Ascending aorta (tissue), 2 donors: ENCODE measurements at regions not wholly inside any gene's neighbourhood (a gene's known extent, or its start where the extent isn't known, plus 50 kb on each side); places are given as distances from the start of the nearest gene placed in this dataset.

Experiments
- DNase-seq, 2 donors: peaks; one replicate each; pipeline ENCODE4 v3.0.0-alpha.2; 2019; ENCODE audit warnings: low spot score in 2 of 2
- H3K27ac ChIP-seq, 2 donors: fragments of 200-600 bp; sonication (generic); one replicate each; pipeline ENCODE4 v1.5.1; 2016 to 2017; ENCODE audit warnings: mild to moderate bottlenecking in 1 of 2
- H3K27me3 ChIP-seq: fragments of 200-600 bp; sonication (generic); one replicate; pipeline ENCODE4 v1.5.1; 2017
- H3K36me3 ChIP-seq, 2 donors: fragments of 200-600 bp; sonication (generic); one replicate each; pipeline ENCODE4 v1.5.1; 2016
- H3K4me1 ChIP-seq, 2 donors: fragments of 200-600 bp; sonication (generic); one replicate each; pipeline ENCODE4 v1.5.1; 2016 to 2017; ENCODE audit warnings: mild to moderate bottlenecking in 1 of 2
- H3K4me3 ChIP-seq, 2 donors: fragments of 200-600 bp; sonication (generic); one replicate each; pipeline ENCODE4 v1.5.1; 2016 to 2017; ENCODE audit warnings: mild to moderate bottlenecking in 1 of 2
- H3K9me3 ChIP-seq, 2 donors: fragments of 200-600 bp; sonication (generic); one replicate each; pipeline ENCODE4 v1.5.1; 2016
- CTCF ChIP-seq, 3 experiments: fragments of 200-600 bp in 2 of 3; fragments of 450-650 bp in 1 of 3; sonication (generic) in 2 of 3; IDR thresholded peaks; one replicate each; pipeline ENCODE4 v1.5.1; 2016 to 2019; ENCODE audit warnings: antibody characterized with exemption in 3 of 3, mild to moderate bottlenecking in 1 of 3, moderate library complexity in 1 of 3
- intact Hi-C: fragments of 100-400 bp; cut with DNase I; formaldehyde crosslinking; loops from one replicate; pipeline ENCODE4 v1.15.1; 2023

DNA sequence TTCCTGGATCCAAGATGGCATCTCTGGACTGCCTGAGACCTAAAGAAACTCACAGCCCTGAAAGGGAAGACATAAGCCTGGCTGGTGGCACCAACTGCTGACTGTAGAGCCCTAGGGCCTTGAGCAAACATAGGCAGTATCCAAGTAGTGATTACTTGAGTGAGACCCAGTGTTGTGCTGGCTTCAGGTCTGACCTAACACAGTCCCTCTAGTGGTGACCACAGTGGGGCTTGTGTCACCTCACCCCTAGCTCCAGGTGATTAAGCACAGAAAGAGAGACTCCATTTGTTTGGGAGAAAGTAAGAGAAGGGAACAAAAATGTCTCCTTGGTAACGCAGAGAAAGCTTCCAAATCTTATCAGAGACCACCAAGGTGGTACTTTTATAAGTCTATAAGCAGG, 496.3 kb upstream of the HTR2C start:
- Histone ChIP-seq H3K4me3 (no peak overlapping the region), H3K36me3 (no peaks in the 10 kb centered on the region), H3K27me3 (no peaks in the 10 kb centered on the region), H3K9me3 (peaks cover 0 to 12% of the 10 kb centered on the region in 2 donors), H3K4me1 (no peaks in the 10 kb centered on the region), H3K27ac (no peak overlapping the region)
- DNase-seq: no peak
- no peak for TF ChIP-seq CTCF (IDR thresholded peaks at IDR 0.05)
- intact Hi-C loops: no loop called here

DNA sequence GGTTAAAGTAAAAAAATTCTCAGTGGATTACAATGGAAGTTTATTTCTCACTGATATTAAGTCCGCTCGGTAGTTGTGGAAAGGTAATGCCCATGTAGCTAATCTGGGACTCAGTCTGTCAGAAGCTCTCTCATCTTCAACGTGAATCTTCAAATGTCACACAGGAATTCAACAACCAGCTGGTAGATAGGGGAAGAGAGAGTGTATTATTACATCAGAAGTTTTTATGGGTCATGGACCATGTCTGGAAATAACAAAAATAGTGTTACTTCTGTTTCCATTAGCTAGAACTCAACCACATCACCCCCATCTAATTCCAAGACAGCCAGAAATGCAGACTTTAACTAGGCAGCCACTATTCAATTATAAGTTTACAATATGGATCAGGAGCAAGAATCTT, 506.1 kb upstream of the HTR2C start:
- H3K27ac ChIP-seq: no peak overlapping the region
- no peak for DNase-seq
- no peaks in the 10 kb centered on the region for H3K27me3 ChIP-seq
- no peak for TF ChIP-seq CTCF (IDR thresholded peaks at IDR 0.05)
- no peaks in the 10 kb centered on the region for H3K36me3 ChIP-seq
- H3K9me3 ChIP-seq: no peaks in the 10 kb centered on the region
- intact Hi-C loops: no loop called here
- H3K4me1 ChIP-seq: no peaks in the 10 kb centered on the region
- no peak overlapping the region for H3K4me3 ChIP-seq

GRCh38 chrX:114075073-114075673, 508.7 kb upstream of the HTR2C start:
- H3K4me3 ChIP-seq: no peak overlapping the region
- no peaks in the 10 kb centered on the region for H3K4me1 ChIP-seq
- TF ChIP-seq CTCF (IDR thresholded peaks at IDR 0.05): peak in 1 of 3 experiments; percentile 16
- no peaks in the 10 kb centered on the region for H3K36me3 ChIP-seq
- no peak overlapping the region for H3K27ac ChIP-seq
- intact Hi-C loops: no loop called here
- H3K27me3 ChIP-seq: no peaks in the 10 kb centered on the region
- no peak for DNase-seq
- H3K9me3 ChIP-seq: no peaks in the 10 kb centered on the region

DNA sequence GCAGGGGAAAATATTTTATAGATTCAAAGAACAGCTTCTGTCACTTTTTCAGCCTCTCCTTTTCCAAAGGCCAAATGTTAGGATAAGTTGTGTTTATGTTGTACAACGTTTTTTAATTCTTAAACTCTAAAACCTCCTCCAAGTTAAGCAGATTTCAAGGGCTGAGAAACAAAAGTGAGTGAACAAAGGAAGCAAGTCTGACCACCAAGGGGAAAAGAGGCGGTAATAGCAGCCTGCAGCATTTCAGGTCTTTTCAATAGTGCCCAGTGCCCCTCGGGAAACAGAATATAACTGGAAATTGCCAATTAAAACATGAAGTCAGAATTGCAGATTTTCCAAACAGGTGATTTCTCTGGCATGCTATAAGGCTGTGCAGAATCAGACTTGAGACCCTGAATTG, 510.0 kb upstream of the HTR2C start:
- no peaks in the 10 kb centered on the region for H3K27me3 ChIP-seq
- H3K9me3 ChIP-seq: no peaks in the 10 kb centered on the region
- no peak for TF ChIP-seq CTCF (IDR thresholded peaks at IDR 0.05)
- H3K4me3 ChIP-seq: no peak overlapping the region
- H3K36me3 ChIP-seq: no peaks in the 10 kb centered on the region
- H3K4me1 ChIP-seq: no peaks in the 10 kb centered on the region
- DNase-seq: no peak
- intact Hi-C loops: no loop called here
- no peak overlapping the region for H3K27ac ChIP-seq

DNA sequence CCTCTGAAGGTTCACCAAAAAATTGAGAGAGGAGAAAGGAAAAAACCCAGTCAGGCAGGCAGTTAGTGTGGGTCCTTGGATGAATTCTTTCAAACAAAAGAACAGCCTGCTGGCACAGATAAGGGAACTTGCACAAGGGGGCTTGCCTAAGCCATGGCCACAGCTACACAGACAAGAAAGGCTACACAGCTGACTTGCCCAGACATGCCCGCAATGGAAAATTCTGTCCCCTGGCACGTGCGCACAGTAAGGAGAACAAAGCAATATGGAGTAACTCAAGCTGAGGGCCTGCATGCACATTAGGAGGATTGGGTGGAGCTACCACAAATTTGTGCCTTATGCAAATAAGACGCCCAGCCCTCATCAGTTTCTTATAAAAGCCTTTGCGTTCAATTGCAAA, 512.5 kb upstream of the HTR2C start:
- Histone ChIP-seq H3K9me3 (no peaks in the 10 kb centered on the region), H3K4me1 (no peaks in the 10 kb centered on the region), H3K36me3 (no peaks in the 10 kb centered on the region), H3K27me3 (no peaks in the 10 kb centered on the region), H3K4me3 (no peak overlapping the region), H3K27ac (no peak overlapping the region)
- TF ChIP-seq CTCF (IDR thresholded peaks at IDR 0.05): no peak
- intact Hi-C loops: no loop called here
- DNase-seq: no peak
